Mucosa of descending colon (tissue), 3 donors: ENCODE measurements at regions not wholly inside any gene's neighbourhood (a gene's known extent, or its start where the extent isn't known, plus 50 kb on each side); places are given as distances from the start of the nearest gene placed in this dataset.
"Not testable (repeated sequence)": the region's sequence is repeated elsewhere in the genome, so short reads cannot be mapped to it uniquely, and the experiment has no call there.

Experiments used
- ATAC-seq: fragments of 200-7000 bp; cut with Tn5 transposase; one replicate; pipeline ENCODE4 v1.9.1; 2020; ENCODE audit warnings: mild to moderate bottlenecking, moderate library complexity
- DNase-seq, 3 donors: peaks; one replicate each; pipeline ENCODE4 v3.0.0-alpha.2; 2020
- H3K36me3 ChIP-seq: fragments of 200-600 bp; one replicate; pipeline ENCODE4 v1.8.0; 2021; ENCODE audit warnings: low read depth, mild to moderate bottlenecking
- H3K4me1 ChIP-seq: fragments of 200-600 bp; one replicate; pipeline ENCODE4 v1.8.0; 2021; ENCODE audit warnings: low read depth, mild to moderate bottlenecking
- H3K4me3 ChIP-seq: fragments of 200-600 bp; one replicate; pipeline ENCODE4 v1.8.0; 2021; ENCODE audit warnings: mild to moderate bottlenecking
- H3K9me3 ChIP-seq: fragments of 200-600 bp; one replicate; pipeline ENCODE4 v1.8.0; 2021; ENCODE audit warnings: mild to moderate bottlenecking
- intact Hi-C, 2 donors: fragments of 100-400 bp; cut with DNase I in 1 of 2; cut with micrococcal nuclease in 1 of 2; formaldehyde crosslinking; loops; one replicate each; pipeline versions ENCODE4 v1.11.0 to v1.11.1; 2022; cut with DNase I, micrococcal nuclease
- TF ChIP-seq, protein P1 (sequence below): fragments of 200-600 bp; IDR thresholded peaks from one replicate; pipeline ENCODE4 v1.8.0; 2022; ENCODE audit warnings: antibody characterized with exemption, mild to moderate bottlenecking
- donor health status: DM: no; HTN: no; CAD: no; lungs with moderate emphysema.
- donor health status: DM: no; HTN: no; CAD: no.
- donor health status: DM: no; HTN: yes; CAD: no.

DNA sequence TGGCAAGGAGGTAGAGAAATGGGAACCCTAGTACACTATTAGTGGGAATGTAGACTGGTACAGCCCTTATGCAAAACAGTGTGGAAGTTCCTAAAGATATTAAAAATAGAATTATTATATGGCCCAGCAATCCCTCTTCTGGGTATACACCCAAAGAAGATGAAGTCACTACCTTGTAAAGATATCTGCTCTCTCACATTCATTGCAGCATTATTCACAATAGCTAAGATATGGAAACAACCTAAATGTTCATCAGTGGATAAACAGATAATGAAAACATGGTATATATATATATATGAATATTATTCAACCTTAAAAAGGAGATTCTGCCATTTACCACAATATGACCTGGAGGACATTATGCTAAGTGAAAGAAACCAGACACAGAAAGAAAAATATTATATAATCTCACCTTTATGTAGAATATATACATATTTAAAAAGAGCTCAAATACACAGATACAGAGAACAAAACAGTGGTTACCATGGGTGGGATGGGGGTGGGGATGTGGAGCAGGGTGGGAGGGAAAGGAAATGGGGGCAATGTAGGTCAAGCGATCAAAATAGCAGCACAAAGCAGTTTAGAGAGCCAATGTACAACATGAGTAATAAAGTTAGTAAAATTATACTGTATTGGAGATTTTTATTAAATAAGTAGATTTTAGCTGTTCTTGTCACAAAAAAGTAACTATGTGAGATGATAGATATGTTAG, 138.6 kb downstream of the SPRY1 start:
- H3K9me3 ChIP-seq, result no peaks in the 10 kb centered on the region
- intact Hi-C loops, result no loop called here
- ATAC-seq, result no peak
- no peaks in the 10 kb centered on the region for H3K4me1 ChIP-seq
- no peak overlapping the region for H3K4me3 ChIP-seq
- H3K36me3 ChIP-seq, result no peaks in the 10 kb centered on the region
- TF ChIP-seq, protein P1, sequence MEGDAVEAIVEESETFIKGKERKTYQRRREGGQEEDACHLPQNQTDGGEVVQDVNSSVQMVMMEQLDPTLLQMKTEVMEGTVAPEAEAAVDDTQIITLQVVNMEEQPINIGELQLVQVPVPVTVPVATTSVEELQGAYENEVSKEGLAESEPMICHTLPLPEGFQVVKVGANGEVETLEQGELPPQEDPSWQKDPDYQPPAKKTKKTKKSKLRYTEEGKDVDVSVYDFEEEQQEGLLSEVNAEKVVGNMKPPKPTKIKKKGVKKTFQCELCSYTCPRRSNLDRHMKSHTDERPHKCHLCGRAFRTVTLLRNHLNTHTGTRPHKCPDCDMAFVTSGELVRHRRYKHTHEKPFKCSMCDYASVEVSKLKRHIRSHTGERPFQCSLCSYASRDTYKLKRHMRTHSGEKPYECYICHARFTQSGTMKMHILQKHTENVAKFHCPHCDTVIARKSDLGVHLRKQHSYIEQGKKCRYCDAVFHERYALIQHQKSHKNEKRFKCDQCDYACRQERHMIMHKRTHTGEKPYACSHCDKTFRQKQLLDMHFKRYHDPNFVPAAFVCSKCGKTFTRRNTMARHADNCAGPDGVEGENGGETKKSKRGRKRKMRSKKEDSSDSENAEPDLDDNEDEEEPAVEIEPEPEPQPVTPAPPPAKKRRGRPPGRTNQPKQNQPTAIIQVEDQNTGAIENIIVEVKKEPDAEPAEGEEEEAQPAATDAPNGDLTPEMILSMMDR, result no peak
- DNase-seq, result no peak

DNA sequence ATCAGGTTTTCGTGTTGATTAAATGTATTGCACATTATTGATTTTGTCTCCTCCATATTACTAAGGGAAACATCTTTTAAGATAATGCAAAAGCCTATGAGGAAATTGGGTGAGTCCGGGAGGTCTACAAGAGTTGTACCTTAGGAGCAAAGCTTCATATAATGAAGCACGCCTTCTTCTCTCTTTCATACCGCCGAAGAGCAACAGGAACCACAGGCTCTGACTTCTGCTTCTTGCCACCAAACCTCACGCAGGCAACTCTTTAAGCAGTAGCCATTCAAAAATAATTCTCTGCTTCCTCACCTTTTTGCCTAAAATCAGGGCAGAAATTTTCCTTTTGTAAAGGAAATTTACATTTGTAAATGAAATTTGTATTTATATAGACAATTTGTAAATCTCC, 139.6 kb downstream of the SPRY1 start:
- Histone ChIP-seq H3K36me3 (no peaks in the 10 kb centered on the region), H3K9me3 (no peaks in the 10 kb centered on the region), H3K4me1 (no peaks in the 10 kb centered on the region), H3K4me3 (no peak overlapping the region)
- TF ChIP-seq, protein P1, result no peak
- intact Hi-C loops, result no loop called here
- DNase-seq, result no peak
- ATAC-seq, result no peak

DNA sequence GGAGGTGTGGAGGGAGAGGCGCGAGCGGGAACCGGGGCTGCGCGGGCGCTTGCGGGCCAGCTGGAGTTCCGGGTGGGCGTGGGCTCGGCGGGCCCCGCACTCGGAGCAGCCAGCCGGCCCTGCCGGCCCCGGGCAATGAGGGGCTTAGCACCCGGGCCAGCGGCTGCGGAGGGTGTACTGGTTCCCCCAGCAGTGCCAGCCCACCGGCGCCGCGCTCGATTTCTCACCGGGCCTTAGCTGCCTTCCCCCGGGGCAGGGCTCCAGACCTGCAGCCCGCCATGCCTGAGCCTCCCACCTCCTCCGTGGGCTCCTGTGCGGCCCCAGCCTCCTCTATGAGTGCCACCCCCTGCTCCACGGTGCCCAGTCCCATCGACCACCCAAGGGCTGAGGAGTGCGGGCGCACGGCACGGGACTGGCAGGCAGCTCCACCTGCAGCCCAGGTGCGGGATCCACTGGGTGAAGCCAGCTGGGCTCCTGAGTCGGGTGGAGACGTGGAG, 141.4 kb downstream of the SPRY1 start:
- intact Hi-C loops, H3K36me3 ChIP-seq, DNase-seq, H3K4me3 ChIP-seq, H3K9me3 ChIP-seq, H3K4me1 ChIP-seq, ATAC-seq: not testable (repeated sequence)

GRCh38 chr4:123545667-123546572, 149.3 kb downstream of the SPRY1 start:
- intact Hi-C loops, result no loop called here
- Histone ChIP-seq H3K9me3 (no peaks in the 10 kb centered on the region), H3K4me1 (no peaks in the 10 kb centered on the region), H3K36me3 (no peaks in the 10 kb centered on the region), H3K4me3 (no peak overlapping the region)
- ATAC-seq (peak; percentile 71), DNase-seq (peak in 1 of 3 donors; percentile 28)
- TF ChIP-seq, protein P1, result no peak

DNA sequence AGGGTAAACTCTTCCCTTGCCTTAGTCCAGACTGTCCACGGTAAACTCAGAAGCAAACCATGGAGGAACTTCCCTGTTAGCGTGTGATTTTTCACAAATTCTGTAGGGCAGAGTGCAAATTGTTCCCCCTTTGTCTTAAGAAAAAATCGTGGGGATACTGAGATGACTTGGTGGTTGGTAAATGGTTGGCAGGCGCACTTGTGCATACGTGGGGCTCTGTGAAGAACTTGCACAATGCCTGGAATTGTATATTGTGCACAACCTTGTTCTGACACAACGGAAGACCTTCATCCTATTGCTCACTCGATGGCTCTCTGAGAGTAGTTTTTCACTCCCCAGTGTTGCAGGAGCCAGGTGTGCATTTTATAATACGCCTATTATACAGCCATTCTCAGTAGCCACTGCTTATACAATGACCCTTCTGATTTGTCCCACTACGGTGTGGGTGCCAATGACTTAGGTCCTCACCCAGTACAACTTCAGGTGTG, 150.0 kb downstream of the SPRY1 start:
- no peak for DNase-seq
- Histone ChIP-seq H3K4me1 (no peaks in the 10 kb centered on the region), H3K4me3 (no peak overlapping the region), H3K36me3 (no peaks in the 10 kb centered on the region), H3K9me3 (no peaks in the 10 kb centered on the region)
- ATAC-seq, result peak; percentile 62
- TF ChIP-seq, protein P1, result no peak
- intact Hi-C loops, result no loop called here
